H9 (cell line): ENCODE measurements at regions not wholly inside any gene's neighbourhood (a gene's known extent, or its start where the extent isn't known, plus 50 kb on each side); places are given as distances from the start of the nearest gene placed in this dataset.

Source experiments
- DNase-seq: peaks from one replicate; pipeline ENCODE4 v3.0.0-alpha.2; 2017
- H2AFZ ChIP-seq: one replicate; pipeline ENCODE4 v1.6.1; 2013; ENCODE audit warnings: mild to moderate bottlenecking, low read length, control low read depth, moderate library complexity
- H2AK5ac ChIP-seq: 2 replicates; pipeline ENCODE4 v1.6.1; 2013; ENCODE audit warnings: low read length, control low read depth, mixed read lengths; ENCODE audit not compliant: insufficient read length
- H2BK120ac ChIP-seq: one replicate; pipeline ENCODE4 v1.6.1; 2013; ENCODE audit warnings: low read depth, mild to moderate bottlenecking, low read length, control low read depth, inconsistent platforms; ENCODE audit not compliant: poor library complexity, severe bottlenecking
- H2BK12ac ChIP-seq: 2 replicates; pipeline ENCODE4 v1.6.1; 2013; ENCODE audit warnings: low read length, control low read depth, mixed read lengths, low read depth; ENCODE audit not compliant: insufficient read length
- H2BK15ac ChIP-seq: 2 replicates; pipeline ENCODE4 v1.6.1; 2013; ENCODE audit warnings: low read depth, low read length, control low read depth
- H2BK20ac ChIP-seq: one replicate; pipeline ENCODE4 v1.6.1; 2013; ENCODE audit warnings: low read depth, mild to moderate bottlenecking, low read length, control low read depth, inconsistent platforms; ENCODE audit not compliant: poor library complexity, severe bottlenecking
- H2BK5ac ChIP-seq: 2 replicates; pipeline ENCODE4 v1.6.1; 2013; ENCODE audit warnings: low read length, control low read depth, mixed read lengths; ENCODE audit not compliant: insufficient read length
- H3K14ac ChIP-seq: 2 replicates; pipeline ENCODE4 v1.6.1; 2013; ENCODE audit warnings: low read length, control low read depth; ENCODE audit not compliant: insufficient read depth
- H3K18ac ChIP-seq: 2 replicates; pipeline ENCODE4 v1.6.1; 2013; ENCODE audit warnings: low read depth, mild to moderate bottlenecking, mixed read lengths, low read length, control low read depth; ENCODE audit not compliant: insufficient read length
- H3K23ac ChIP-seq: 2 replicates; pipeline ENCODE4 v1.6.1; 2013; ENCODE audit warnings: low read length, control low read depth, mixed read lengths, low read depth; ENCODE audit not compliant: insufficient read length
- H3K23me2 ChIP-seq: 2 replicates; pipeline ENCODE4 v1.6.1; 2013; ENCODE audit warnings: low read depth, mild to moderate bottlenecking, mixed read lengths, low read length, control low read depth; ENCODE audit not compliant: insufficient read length, poor library complexity, severe bottlenecking
- H3K27ac ChIP-seq: 2 replicates; pipeline ENCODE4 v1.5.1; 2013; ENCODE audit warnings: low read length, control low read depth, mixed read lengths, low read depth; ENCODE audit not compliant: insufficient read length
- H3K27me3 ChIP-seq: 2 replicates; pipeline ENCODE4 v1.6.1; 2013; ENCODE audit warnings: low read length, control low read depth, inconsistent platforms; ENCODE audit not compliant: insufficient read depth
- H3K4ac ChIP-seq: 2 replicates; pipeline ENCODE4 v1.6.1; 2013; ENCODE audit warnings: low read depth, mild to moderate bottlenecking, control low read depth, inconsistent platforms, low read length, moderate library complexity
- H3K4me1 ChIP-seq: 2 replicates; pipeline ENCODE4 v1.6.1; 2013; ENCODE audit warnings: low read length, control low read depth, inconsistent platforms; ENCODE audit not compliant: insufficient read depth
- H3K4me2 ChIP-seq: 2 replicates; pipeline ENCODE4 v1.6.1; 2013; ENCODE audit warnings: low read length, control low read depth, mixed read lengths; ENCODE audit not compliant: insufficient read length, insufficient read depth
- H3K56ac ChIP-seq: 2 replicates; pipeline ENCODE4 v1.6.1; 2013; ENCODE audit warnings: low read depth, mild to moderate bottlenecking, mixed read lengths, low read length, control low read depth; ENCODE audit not compliant: insufficient read length
- H3K79me1 ChIP-seq: 2 replicates; pipeline ENCODE4 v1.6.1; 2013; ENCODE audit warnings: low read depth, mild to moderate bottlenecking, moderate library complexity, low read length, control low read depth, inconsistent platforms; ENCODE audit not compliant: insufficient read depth, poor library complexity, severe bottlenecking
- H3K79me2 ChIP-seq: 2 replicates; pipeline ENCODE4 v1.6.1; 2013; ENCODE audit warnings: low read length, control low read depth, inconsistent platforms; ENCODE audit not compliant: insufficient read depth
- H3K9ac ChIP-seq: 2 replicates; pipeline ENCODE4 v1.6.1; 2013; ENCODE audit warnings: low read length, control low read depth, mixed read lengths; ENCODE audit not compliant: insufficient read length; ENCODE audit errors: extremely low read depth
- H3K9me3 ChIP-seq: one replicate; pipeline ENCODE4 v1.6.1; 2013; ENCODE audit warnings: low read depth, low read length, inconsistent platforms; ENCODE audit not compliant: control insufficient read depth
- H3T11ph ChIP-seq: one replicate; pipeline ENCODE4 v1.6.1; 2013; ENCODE audit warnings: mild to moderate bottlenecking, low read length, control low read depth, inconsistent platforms
- H4K20me1 ChIP-seq: one replicate; pipeline ENCODE4 v1.6.1; 2013; ENCODE audit not compliant: control insufficient read depth, insufficient read length, insufficient read depth
- H4K5ac ChIP-seq: 2 replicates; pipeline ENCODE4 v1.6.1; 2013; ENCODE audit warnings: low read depth, mild to moderate bottlenecking, mixed read lengths, low read length, control low read depth; ENCODE audit not compliant: insufficient read length
- H4K8ac ChIP-seq: replicated peaks from 2 replicates; pipeline ENCODE4 v1.6.1; 2013; ENCODE audit warnings: low read length, control low read depth, mixed read lengths, low read depth; ENCODE audit not compliant: insufficient read length
- H4K91ac ChIP-seq: 2 replicates; pipeline ENCODE4 v1.6.1; 2013; ENCODE audit warnings: low read depth, mild to moderate bottlenecking, moderate library complexity, mixed read lengths, low read length, control low read depth; ENCODE audit not compliant: insufficient read length
- H3K27ac Mint-ChIP-seq, 3 experiments: 2 replicates in 2 of 3; 3 replicates in 1 of 3; pipeline ENCODE4 v1.8.0; 2020 to 2021; ENCODE audit warnings: mixed read lengths in 3 of 3, mild to moderate bottlenecking in 1 of 3, moderate library complexity in 1 of 3
- H3K27me3 Mint-ChIP-seq: 2 replicates; pipeline ENCODE4 v1.8.0; 2021; ENCODE audit warnings: low read depth, mild to moderate bottlenecking, moderate library complexity, mixed read lengths
- H3K36me3 Mint-ChIP-seq, 3 experiments: 2 replicates in 2 of 3; 3 replicates in 1 of 3; pipeline ENCODE4 v1.8.0; 2020 to 2021; ENCODE audit warnings: low read depth in 3 of 3, mixed read lengths in 3 of 3; ENCODE audit not compliant: insufficient read depth in 1 of 3
- H3K4me1 Mint-ChIP-seq, 2 experiments: 2 replicates each; pipeline ENCODE4 v1.8.0; 2020; ENCODE audit warnings: mixed read lengths in 2 of 2
- H3K4me3 Mint-ChIP-seq, 2 experiments: 2 replicates in 1 of 2; 3 replicates in 1 of 2; pipeline ENCODE4 v1.8.0; 2020 to 2021; ENCODE audit warnings: mild to moderate bottlenecking in 2 of 2, mixed read lengths in 2 of 2, moderate library complexity in 1 of 2
- H3K9me3 Mint-ChIP-seq, 2 experiments: 2 replicates in 1 of 2; 3 replicates in 1 of 2; pipeline ENCODE4 v1.8.0; 2020; ENCODE audit warnings: mild to moderate bottlenecking in 2 of 2, mixed read lengths in 2 of 2, moderate library complexity in 1 of 2
- WGBS: extraction: QIAGEN DNeasy Blood & Tissue Kit; methylation state at CpG from one replicate; pipeline ENCODE4 v1.1.7; 2013; ENCODE audit warnings: missing lambda C conversion rate, low lambda C conversion rate, mixed read lengths; ENCODE audit not compliant: insufficient read length; ENCODE audit errors: extremely low coverage; 5-methylcytosine and 5-hydroxymethylcytosine counted together
- TF ChIP-seq, protein P1 (sequence below): fragments of 200-600 bp; sonication (generic); conservative IDR thresholded peaks from 3 replicates; pipeline ENCODE4 v1.8.0; 2021; ENCODE audit warnings: antibody characterized with exemption, mild to moderate bottlenecking

DNA sequence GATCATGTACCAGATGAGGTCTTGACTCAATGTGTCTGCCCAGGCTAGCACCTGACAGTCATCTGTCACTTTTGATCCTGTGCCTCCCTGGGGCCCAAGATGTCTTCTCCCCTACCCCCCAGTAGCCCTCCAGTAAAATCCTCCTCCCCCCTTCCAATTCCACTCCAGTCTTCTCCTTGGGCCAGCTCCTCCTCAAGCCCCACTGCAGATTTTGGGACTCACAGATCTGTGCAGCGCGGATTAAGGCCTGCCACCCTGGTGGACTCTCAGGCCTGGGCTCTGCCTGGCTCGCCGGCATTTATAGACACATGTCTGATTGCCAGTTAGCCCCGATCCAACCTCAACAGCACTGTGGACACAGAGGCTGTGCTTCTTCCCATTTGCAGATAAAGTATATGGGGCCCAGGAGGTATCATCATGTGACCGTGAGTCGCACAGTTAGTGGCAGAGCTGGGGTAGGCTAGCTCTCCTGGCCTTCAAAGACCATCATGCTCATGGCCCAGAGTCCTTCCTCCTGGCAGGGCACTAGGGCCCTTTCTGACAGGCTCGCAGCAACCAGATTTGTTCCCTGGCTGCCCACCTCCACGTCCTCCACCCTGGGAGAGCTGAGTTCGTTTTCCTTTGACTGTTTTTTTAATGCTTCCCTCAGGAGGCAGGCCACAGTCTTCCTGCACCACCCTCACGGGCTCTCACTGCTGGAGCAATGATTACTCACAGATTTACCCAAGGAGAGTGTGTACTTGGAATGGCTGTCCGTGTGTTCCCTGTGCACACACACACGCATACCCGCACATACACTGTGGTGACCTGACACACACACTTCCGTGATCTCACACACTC lies 98.3 kb upstream of the DIO3 start:
- Histone ChIP-seq H3K9me3 (no peaks in the 10 kb centered on the region), H2BK5ac (no peak overlapping the region), H3K18ac (peak overlapping the region; percentile 5), H3K79me2 (no peaks in the 10 kb centered on the region), H4K91ac (no peak overlapping the region), H3K14ac (no peak overlapping the region), H2BK15ac (no peak overlapping the region), H2BK20ac (no peak overlapping the region), H3K27ac (no peak overlapping the region), H4K20me1 (no peaks in the 10 kb centered on the region), H3K4me2 (no peak overlapping the region), H3K4me1 (no peaks in the 10 kb centered on the region), H3K9ac (no peak overlapping the region), H4K8ac (no peak overlapping the region), H3K23ac (peak overlapping the region; percentile 50), H3T11ph (no peak overlapping the region), H3K56ac (no peak overlapping the region), H2AK5ac (no peak overlapping the region), H2BK120ac (no peak overlapping the region), H2AFZ (no peak overlapping the region), H2BK12ac (no peak overlapping the region), H3K23me2 (no peaks in the 10 kb centered on the region), H3K4ac (no peak overlapping the region), H3K27me3 (peaks cover 18% of the 10 kb centered on the region; the same call in 1 of the 2 replicates), H4K5ac (no peak overlapping the region), H3K79me1 (no peaks in the 10 kb centered on the region)
- WGBS = no CpG with 5 or more reads among the region's 15 CpGs
- Mint-ChIP-seq H3K27ac (no peak overlapping the region), H3K27me3 (peaks cover 53% of the 10 kb centered on the region), H3K36me3 (no peaks in the 10 kb centered on the region), H3K4me3 (no peak overlapping the region), H3K9me3 (no peaks in the 10 kb centered on the region; a peak in 1 of 5 replicates), H3K4me1 (no peaks in the 10 kb centered on the region; a peak in 2 of 4 replicates)
- DNase-seq = no peak
- TF ChIP-seq, protein P1, sequence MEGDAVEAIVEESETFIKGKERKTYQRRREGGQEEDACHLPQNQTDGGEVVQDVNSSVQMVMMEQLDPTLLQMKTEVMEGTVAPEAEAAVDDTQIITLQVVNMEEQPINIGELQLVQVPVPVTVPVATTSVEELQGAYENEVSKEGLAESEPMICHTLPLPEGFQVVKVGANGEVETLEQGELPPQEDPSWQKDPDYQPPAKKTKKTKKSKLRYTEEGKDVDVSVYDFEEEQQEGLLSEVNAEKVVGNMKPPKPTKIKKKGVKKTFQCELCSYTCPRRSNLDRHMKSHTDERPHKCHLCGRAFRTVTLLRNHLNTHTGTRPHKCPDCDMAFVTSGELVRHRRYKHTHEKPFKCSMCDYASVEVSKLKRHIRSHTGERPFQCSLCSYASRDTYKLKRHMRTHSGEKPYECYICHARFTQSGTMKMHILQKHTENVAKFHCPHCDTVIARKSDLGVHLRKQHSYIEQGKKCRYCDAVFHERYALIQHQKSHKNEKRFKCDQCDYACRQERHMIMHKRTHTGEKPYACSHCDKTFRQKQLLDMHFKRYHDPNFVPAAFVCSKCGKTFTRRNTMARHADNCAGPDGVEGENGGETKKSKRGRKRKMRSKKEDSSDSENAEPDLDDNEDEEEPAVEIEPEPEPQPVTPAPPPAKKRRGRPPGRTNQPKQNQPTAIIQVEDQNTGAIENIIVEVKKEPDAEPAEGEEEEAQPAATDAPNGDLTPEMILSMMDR = no peak
